HG02885 (cell line): ENCODE measurements at regions not wholly inside any gene's neighbourhood (a gene's known extent, or its start where the extent isn't known, plus 50 kb on each side); places are given as distances from the start of the nearest gene placed in this dataset.

Experiments used
- ATAC-seq: cut with Tn5 transposase; IDR thresholded peaks from one replicate; pipeline ENCODE4 v1.9.1; 2021; ENCODE audit warnings: mild to moderate bottlenecking; ENCODE audit not compliant: unreplicated experiment, poor library complexity

- ATAC-seq = no peak
These were observed 512.7 kb downstream of the LMO4 start for GRCh38 chr1:87841332-87841731.

DNA sequence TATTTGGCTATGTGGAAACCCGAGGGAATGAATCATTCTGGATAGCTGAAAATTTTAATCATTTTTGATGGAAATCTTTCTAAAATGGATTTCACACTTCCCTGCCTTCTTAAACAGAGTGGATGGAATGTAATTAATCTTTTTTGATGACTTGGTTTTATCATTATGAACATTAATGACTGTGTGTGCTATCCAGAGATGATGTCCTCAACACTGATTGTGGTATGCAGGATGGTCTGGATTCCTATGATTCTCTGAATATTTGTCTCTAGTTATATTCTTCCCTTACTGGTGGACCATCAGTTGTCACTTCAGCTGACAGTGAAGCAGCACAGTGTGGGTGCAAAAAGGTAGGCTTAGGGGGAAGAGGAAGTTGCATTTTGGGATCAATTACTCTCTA, 513.5 kb downstream of the LMO4 start:
- no peak for ATAC-seq

GRCh38 chr1:87844251-87844650, 515.6 kb downstream of the LMO4 start:
- ATAC-seq = no peak

DNA sequence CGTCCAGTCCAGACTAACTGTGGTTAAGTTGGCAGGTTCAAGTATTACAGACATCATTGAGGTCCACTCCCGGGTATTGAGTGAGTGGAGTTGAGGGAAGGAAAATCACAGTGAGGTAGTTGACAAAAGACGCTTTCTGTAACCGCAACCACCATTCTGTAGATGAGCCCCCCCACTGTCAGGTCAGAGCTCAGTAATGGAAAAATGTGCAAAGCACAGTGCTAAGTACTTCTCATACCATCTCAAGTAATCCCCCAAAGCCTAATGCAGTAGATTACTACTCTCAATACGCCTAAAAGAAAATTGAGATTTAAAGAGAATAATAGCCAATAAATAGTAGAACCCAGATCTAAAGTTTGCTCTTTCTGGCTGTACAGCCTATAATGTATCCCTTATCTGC, 522.8 kb downstream of the LMO4 start:
- ATAC-seq = no peak

DNA sequence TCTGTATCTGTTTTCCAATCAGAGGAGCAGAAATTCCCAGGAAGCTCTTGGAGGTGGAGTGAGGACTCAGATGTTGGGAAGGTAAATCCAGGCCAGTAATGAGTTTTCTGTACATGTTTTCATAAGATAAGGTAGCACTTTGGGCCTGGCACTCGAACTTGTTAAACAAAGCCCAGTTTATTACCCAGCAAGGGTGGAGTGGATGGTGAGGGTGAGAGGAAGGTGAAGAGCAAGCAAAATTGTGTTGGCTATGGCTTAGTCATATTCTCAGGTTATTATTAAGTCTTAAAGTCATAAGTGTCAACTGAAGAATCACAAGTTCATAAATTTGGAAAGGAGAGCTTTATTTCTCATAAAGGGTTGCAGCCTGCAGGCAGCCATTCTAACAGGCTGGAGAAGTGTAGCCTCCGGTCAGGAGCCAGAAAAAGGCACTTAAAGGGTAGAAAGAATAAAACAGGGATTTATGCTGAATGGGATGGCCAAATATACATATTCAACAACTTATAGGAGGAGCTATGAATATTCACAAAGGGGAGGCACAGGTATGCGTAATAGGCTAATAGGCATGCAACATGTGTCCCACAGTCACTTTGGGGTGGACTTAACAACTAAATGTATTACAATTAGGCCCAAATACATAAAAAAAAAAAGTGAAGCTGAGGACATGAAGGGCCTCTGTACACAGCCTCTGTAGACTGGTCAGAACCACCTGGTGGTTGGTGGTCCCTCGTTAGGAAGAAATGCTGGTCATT, 523.9 kb downstream of the LMO4 start:
- ATAC-seq = no peak

- ATAC-seq = no peak
These were observed 525.1 kb downstream of the LMO4 start for GRCh38 chr1:87853576-87854351.

- ATAC-seq = no peak
These were observed 534.6 kb downstream of the LMO4 start for GRCh38 chr1:87863317-87863716.

DNA sequence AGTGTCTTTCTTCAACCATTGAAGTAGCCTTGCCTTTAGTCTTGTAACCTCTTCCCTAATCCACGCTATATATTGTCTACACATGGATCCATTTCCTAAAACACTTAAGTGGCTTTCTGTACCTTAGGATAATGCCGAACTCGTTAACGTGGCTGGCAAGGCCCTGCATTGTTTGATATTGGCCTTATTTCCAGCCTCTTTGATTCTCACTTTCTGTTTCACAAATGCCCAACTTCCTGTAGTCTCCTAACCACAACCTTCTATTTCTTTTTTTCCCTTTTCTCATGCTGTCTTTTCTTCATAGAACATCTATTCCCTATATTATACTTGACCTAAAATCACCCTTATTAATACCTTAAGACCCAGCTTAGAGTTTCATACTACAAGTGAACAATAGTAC, 536.0 kb downstream of the LMO4 start:
- ATAC-seq = peak; percentile 68

- no peak for ATAC-seq
These were observed 537.7 kb downstream of the LMO4 start for GRCh38 chr1:87866416-87866815.

- ATAC-seq = no peak
These were observed 538.9 kb downstream of the LMO4 start for GRCh38 chr1:87867626-87868025.

- no peak for ATAC-seq
These were observed 540.9 kb downstream of the LMO4 start for GRCh38 chr1:87869567-87869966.

DNA sequence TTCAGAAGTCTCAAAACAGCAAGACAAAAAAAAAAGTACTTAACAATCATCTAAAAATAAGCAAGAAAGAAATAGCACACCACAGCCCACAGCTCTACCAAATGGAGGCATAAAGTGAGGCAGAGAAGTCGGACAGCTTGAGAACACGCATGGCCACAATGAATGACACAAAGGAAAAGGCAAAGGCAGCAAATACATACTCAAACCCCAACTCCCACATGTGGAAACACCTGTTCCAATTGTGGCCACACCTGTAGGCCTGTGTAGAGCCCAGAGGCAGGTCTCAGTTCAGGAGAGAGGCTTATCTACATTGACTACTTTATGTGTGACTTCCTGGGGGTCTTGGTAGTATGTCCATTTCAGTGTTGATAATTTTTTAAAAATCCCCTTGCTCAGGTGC, 543.5 kb downstream of the LMO4 start:
- peak; percentile 89 for ATAC-seq

- ATAC-seq = no peak
These were observed 544.0 kb downstream of the LMO4 start for GRCh38 chr1:87872692-87873091.

DNA sequence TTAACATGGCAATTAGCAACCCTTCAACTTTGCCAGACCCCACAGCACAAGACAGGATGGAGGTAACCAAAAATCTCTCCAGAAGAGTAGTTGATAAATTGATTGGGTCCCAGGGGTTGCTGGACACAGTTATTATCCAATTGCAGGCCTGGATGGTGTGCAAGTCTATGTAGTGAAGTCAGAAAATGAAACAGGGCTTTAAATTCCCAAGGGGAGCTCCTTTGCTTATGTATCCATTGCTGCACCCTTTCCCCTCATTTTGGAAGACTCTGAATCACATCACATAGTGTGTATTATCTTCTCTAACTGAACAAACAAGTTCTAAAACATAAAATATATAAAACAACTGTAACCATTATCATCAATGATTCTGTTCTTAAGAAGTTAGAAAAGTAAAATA, 550.2 kb downstream of the LMO4 start:
- no peak for ATAC-seq

GRCh38 chr1:87880098-87880760, 551.5 kb downstream of the LMO4 start:
- ATAC-seq = no peak

DNA sequence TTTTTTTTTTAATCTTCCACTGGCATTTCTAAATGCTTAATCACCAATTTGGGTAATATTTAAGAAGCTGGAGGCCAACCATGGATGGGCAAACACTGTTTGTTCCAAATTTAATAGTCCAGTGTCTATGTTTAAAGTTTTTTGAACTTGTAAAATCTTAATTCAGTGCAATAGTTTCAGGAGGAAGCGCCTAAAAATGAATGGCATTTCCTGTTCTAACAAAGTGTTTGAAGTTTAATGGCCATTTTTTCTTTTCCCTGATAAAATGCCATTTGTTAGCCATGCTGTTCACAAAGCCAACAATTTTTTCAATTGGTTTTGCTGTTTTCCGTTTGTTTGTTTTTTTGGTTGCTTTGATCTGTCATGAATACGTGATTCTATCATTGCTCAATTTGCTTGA, 552.1 kb downstream of the LMO4 start:
- ATAC-seq = no peak

- no peak for ATAC-seq
These were observed 555.2 kb downstream of the LMO4 start for GRCh38 chr1:87883906-87884305.

DNA sequence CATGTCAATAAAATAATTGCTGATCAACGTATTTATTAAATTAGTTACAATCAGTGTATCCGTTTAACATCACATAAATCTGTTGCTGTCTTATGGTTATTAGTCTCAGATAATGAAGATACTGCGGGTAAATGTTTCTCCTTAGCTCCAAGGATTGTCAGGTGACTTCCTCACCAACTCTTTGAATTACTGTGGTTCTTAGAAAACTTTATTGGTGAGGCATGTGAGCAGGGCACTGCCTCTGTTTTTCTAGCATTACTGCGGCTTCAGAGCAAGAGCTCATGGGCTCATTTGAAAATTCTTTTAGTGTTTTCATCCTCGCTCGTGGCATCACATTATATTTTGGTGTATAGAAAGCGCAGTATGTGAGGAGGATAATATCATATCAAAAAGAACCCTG, 555.9 kb downstream of the LMO4 start:
- no peak for ATAC-seq

- ATAC-seq = no peak
These were observed 556.8 kb downstream of the LMO4 start for GRCh38 chr1:87885278-87886025.

GRCh38 chr1:87887100-87887499, 558.4 kb downstream of the LMO4 start:
- no peak for ATAC-seq

DNA sequence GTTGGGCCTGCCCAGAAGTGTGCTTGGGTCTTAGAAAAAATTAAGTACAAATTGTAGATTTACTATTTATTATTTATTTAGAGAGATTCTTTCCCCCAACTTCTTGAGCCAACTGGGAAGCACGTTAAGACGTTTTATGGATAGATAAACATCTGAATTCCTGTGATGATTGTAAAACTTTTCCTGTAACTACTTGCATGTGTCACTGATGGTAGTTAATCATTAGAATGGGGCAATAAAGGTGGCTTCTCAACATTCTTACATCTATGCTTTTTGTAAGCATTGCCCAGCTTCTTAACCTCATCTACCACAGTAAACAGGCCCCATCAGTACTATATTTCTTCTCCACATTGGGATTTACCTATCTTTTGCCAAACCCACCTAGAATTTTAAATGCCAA, 559.8 kb downstream of the LMO4 start:
- no peak for ATAC-seq
